GM23338 (cell line): ENCODE measurements at regions not wholly inside any gene's neighbourhood (a gene's known extent, or its start where the extent isn't known, plus 50 kb on each side); places are given as distances from the start of the nearest gene placed in this dataset.
A peak's percentile ranks its signal among the peaks of the same experiment; 100 is the strongest.

Experiments used
- ATAC-seq: fragments of 200-7000 bp; cut with Tn5 transposase; 3 replicates; pipeline ENCODE4 v1.9.1; 2020
- DNase-seq: peaks from one replicate; pipeline ENCODE4 v3.0.0-alpha.2; 2015; ENCODE audit warnings: low spot score
- H2AFZ ChIP-seq: fragments of 200-600 bp; sonication (generic); 2 replicates; pipeline ENCODE4 v1.8.0; 2016; ENCODE audit warnings: antibody characterized with exemption, mild to moderate bottlenecking, moderate library complexity
- H3F3A ChIP-seq: fragments of 200-600 bp; sonication (generic); replicated peaks from 2 replicates; pipeline ENCODE4 v1.8.0; 2017; ENCODE audit warnings: antibody characterized with exemption, mixed run types, low read depth
- H3K27ac ChIP-seq: fragments of 200-600 bp; sonication (generic); 2 replicates; pipeline ENCODE4 v1.6.1; 2016; ENCODE audit warnings: low read depth
- H3K27me3 ChIP-seq: fragments of 200-600 bp; sonication (generic); 2 replicates; pipeline ENCODE4 v1.8.0; 2016; ENCODE audit warnings: mild to moderate bottlenecking, mixed run types, moderate library complexity; ENCODE audit not compliant: insufficient read depth
- H3K36me3 ChIP-seq: fragments of 200-600 bp; sonication (generic); 2 replicates; pipeline ENCODE4 v1.8.0; 2016; ENCODE audit warnings: mild to moderate bottlenecking; ENCODE audit not compliant: insufficient read depth
- H3K4me1 ChIP-seq: fragments of 200-600 bp; sonication (generic); 2 replicates; pipeline ENCODE4 v1.8.0; 2016; ENCODE audit warnings: mild to moderate bottlenecking, moderate library complexity; ENCODE audit not compliant: insufficient read depth
- H3K4me2 ChIP-seq: fragments of 200-600 bp; sonication (generic); 2 replicates; pipeline ENCODE4 v1.7.1; 2017; ENCODE audit warnings: mixed run types
- H3K4me3 ChIP-seq: fragments of 200-600 bp; sonication (generic); 2 replicates; pipeline ENCODE4 v1.6.1; 2016; ENCODE audit warnings: mixed run types
- H3K79me2 ChIP-seq: fragments of 200-600 bp; sonication (generic); replicated peaks from 2 replicates; pipeline ENCODE4 v1.8.0; 2017; ENCODE audit warnings: mild to moderate bottlenecking; ENCODE audit not compliant: insufficient read depth
- H3K9me2 ChIP-seq: fragments of 200-600 bp; sonication (generic); 2 replicates; pipeline ENCODE4 v1.8.0; 2017; ENCODE audit not compliant: insufficient read depth
- H4K20me1 ChIP-seq: fragments of 200-600 bp; sonication (generic); replicated peaks from 2 replicates; pipeline ENCODE4 v1.8.0; 2017; ENCODE audit warnings: mild to moderate bottlenecking; ENCODE audit not compliant: insufficient read depth
- H3K27ac Mint-ChIP-seq: 2 replicates; pipeline ENCODE4 v1.8.0; 2020; ENCODE audit warnings: inconsistent platforms, mild to moderate bottlenecking, moderate library complexity, mixed read lengths
- H3K27me3 Mint-ChIP-seq: 3 replicates; pipeline ENCODE4 v1.8.0; 2022; ENCODE audit warnings: low read depth, mild to moderate bottlenecking, moderate library complexity, mixed read lengths, inconsistent platforms; ENCODE audit not compliant: insufficient read depth, poor library complexity
- H3K36me3 Mint-ChIP-seq: 3 replicates; pipeline ENCODE4 v1.8.0; 2021; ENCODE audit warnings: low read depth, mild to moderate bottlenecking, inconsistent platforms, moderate library complexity, mixed read lengths
- H3K4me1 Mint-ChIP-seq: 3 replicates; pipeline ENCODE4 v1.8.0; 2020; ENCODE audit warnings: mild to moderate bottlenecking, inconsistent platforms, mixed read lengths
- H3K4me3 Mint-ChIP-seq: 3 replicates; pipeline ENCODE4 v1.8.0; 2021; ENCODE audit warnings: moderate library complexity, mild to moderate bottlenecking, inconsistent platforms, mixed read lengths
- H3K9me3 Mint-ChIP-seq: 3 replicates; pipeline ENCODE4 v1.8.0; 2020; ENCODE audit warnings: moderate library complexity, mild to moderate bottlenecking, inconsistent platforms, mixed read lengths
- CREB1 ChIP-seq: fragments of 250-450 bp; sonication (Bioruptor Pico); IDR thresholded peaks from 2 replicates; pipeline ENCODE4 v1.5.0; 2020; ENCODE audit warnings: low read depth, mild to moderate bottlenecking, moderate library complexity
- CTCF ChIP-seq, 2 experiments: fragments of 200-600 bp in 1 of 2; sonication (generic) in 1 of 2; conservative IDR thresholded peaks; 2 replicates each; pipeline versions ENCODE4 v1.5.1 to v1.6.1; 2016 to 2017; ENCODE audit warnings: antibody characterized with exemption in 2 of 2, low read depth in 2 of 2, mild to moderate bottlenecking in 2 of 2, moderate library complexity in 1 of 2
- EZH2 ChIP-seq: fragments of 200-600 bp; sonication (generic); IDR thresholded peaks from one replicate; pipeline ENCODE4 v1.8.0; 2017; ENCODE audit warnings: antibody characterized with exemption, mild to moderate bottlenecking, low read depth; ENCODE audit not compliant: unreplicated experiment
- EZH2phosphoT487 ChIP-seq: fragments of 200-600 bp; sonication (generic); IDR thresholded peaks from one replicate; pipeline ENCODE4 v1.8.1; 2018; ENCODE audit warnings: antibody characterized with exemption; ENCODE audit not compliant: unreplicated experiment
- NANOG ChIP-seq: IDR thresholded peaks from 2 replicates; pipeline ENCODE4 v1.6.1; 2016; ENCODE audit warnings: antibody characterized with exemption, borderline replicate concordance
- ZNF114 ChIP-seq: fragments of 250-450 bp; sonication (Bioruptor Pico); IDR thresholded peaks from 2 replicates; pipeline ENCODE4 v1.5.0; 2020; ENCODE audit warnings: mild to moderate bottlenecking, moderate library complexity
- ZNF331 ChIP-seq: fragments of 250-450 bp; sonication (Bioruptor Pico); IDR thresholded peaks from 2 replicates; pipeline ENCODE4 v1.5.0; 2020; ENCODE audit warnings: low read depth, mild to moderate bottlenecking, moderate library complexity
- TF ChIP-seq, protein P1 (sequence below): fragments of 250-450 bp; sonication (Bioruptor Pico); IDR thresholded peaks from 2 replicates; pipeline ENCODE4 v1.5.0; 2020; ENCODE audit warnings: mild to moderate bottlenecking, moderate library complexity
- TF ChIP-seq, protein P2 (sequence below): IDR thresholded peaks from one replicate; pipeline ENCODE4 v1.6.1; 2018; ENCODE audit warnings: antibody characterized with exemption; ENCODE audit not compliant: unreplicated experiment

GRCh38 chr10:63008491-63008890, 124.6 kb upstream of the NRBF2 start (continued):
- TF ChIP-seq, protein P1, sequence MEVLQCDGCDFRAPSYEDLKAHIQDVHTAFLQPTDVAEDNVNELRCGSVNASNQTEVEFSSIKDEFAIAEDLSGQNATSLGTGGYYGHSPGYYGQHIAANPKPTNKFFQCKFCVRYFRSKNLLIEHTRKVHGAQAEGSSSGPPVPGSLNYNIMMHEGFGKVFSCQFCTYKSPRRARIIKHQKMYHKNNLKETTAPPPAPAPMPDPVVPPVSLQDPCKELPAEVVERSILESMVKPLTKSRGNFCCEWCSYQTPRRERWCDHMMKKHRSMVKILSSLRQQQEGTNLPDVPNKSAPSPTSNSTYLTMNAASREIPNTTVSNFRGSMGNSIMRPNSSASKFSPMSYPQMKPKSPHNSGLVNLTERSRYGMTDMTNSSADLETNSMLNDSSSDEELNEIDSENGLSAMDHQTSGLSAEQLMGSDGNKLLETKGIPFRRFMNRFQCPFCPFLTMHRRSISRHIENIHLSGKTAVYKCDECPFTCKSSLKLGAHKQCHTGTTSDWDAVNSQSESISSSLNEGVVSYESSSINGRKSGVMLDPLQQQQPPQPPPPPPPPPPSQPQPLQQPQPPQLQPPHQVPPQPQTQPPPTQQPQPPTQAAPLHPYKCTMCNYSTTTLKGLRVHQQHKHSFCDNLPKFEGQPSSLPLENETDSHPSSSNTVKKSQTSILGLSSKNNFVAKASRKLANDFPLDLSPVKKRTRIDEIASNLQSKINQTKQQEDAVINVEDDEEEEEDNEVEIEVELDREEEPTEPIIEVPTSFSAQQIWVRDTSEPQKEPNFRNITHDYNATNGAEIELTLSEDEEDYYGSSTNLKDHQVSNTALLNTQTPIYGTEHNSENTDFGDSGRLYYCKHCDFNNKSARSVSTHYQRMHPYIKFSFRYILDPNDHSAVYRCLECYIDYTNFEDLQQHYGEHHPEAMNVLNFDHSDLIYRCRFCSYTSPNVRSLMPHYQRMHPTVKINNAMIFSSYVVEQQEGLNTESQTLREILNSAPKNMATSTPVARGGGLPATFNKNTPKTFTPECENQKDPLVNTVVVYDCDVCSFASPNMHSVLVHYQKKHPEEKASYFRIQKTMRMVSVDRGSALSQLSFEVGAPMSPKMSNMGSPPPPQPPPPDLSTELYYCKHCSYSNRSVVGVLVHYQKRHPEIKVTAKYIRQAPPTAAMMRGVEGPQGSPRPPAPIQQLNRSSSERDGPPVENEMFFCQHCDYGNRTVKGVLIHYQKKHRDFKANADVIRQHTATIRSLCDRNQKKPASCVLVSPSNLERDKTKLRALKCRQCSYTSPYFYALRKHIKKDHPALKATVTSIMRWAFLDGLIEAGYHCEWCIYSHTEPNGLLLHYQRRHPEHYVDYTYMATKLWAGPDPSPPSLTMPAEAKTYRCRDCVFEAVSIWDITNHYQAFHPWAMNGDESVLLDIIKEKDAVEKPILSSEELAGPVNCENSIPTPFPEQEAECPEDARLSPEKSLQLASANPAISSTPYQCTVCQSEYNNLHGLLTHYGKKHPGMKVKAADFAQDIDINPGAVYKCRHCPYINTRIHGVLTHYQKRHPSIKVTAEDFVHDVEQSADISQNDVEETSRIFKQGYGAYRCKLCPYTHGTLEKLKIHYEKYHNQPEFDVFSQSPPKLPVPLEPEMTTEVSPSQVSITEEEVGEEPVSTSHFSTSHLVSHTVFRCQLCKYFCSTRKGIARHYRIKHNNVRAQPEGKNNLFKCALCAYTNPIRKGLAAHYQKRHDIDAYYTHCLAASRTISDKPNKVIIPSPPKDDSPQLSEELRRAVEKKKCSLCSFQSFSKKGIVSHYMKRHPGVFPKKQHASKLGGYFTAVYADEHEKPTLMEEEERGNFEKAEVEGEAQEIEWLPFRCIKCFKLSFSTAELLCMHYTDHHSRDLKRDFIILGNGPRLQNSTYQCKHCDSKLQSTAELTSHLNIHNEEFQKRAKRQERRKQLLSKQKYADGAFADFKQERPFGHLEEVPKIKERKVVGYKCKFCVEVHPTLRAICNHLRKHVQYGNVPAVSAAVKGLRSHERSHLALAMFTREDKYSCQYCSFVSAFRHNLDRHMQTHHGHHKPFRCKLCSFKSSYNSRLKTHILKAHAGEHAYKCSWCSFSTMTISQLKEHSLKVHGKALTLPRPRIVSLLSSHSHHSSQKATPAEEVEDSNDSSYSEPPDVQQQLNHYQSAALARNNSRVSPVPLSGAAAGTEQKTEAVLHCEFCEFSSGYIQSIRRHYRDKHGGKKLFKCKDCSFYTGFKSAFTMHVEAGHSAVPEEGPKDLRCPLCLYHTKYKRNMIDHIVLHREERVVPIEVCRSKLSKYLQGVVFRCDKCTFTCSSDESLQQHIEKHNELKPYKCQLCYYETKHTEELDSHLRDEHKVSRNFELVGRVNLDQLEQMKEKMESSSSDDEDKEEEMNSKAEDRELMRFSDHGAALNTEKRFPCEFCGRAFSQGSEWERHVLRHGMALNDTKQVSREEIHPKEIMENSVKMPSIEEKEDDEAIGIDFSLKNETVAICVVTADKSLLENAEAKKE: no peak
- TF ChIP-seq ZNF331 (CRISPR knock-in tag): no peak

GRCh38 chr10:63007112-63007511, 126.0 kb upstream of the NRBF2 start:
- Mint-ChIP-seq H3K27me3 (no peaks in the 10 kb centered on the region), H3K4me3 (no peak overlapping the region), H3K36me3 (no peaks in the 10 kb centered on the region), H3K9me3 (no peaks in the 10 kb centered on the region), H3K4me1 (no peaks in the 10 kb centered on the region; the same call in 2 of the 3 replicates), H3K27ac (no peak overlapping the region)
- Histone ChIP-seq H3K9me2 (no peaks in the 10 kb centered on the region), H3F3A (no peaks in the 10 kb centered on the region), H3K4me1 (no peaks in the 10 kb centered on the region), H4K20me1 (no peaks in the 10 kb centered on the region), H3K4me3 (no peak overlapping the region), H2AFZ (peak overlapping the region; percentile 61; the same call in 1 of the 2 replicates), H3K27me3 (no peaks in the 10 kb centered on the region), H3K36me3 (no peaks in the 10 kb centered on the region), H3K4me2 (no peak overlapping the region), H3K27ac (no peak overlapping the region), H3K79me2 (no peaks in the 10 kb centered on the region)
- ATAC-seq (no peak), DNase-seq (no peak)
- no peak for TF ChIP-seq CTCF (conservative IDR thresholded peaks at IDR 0.05; ENCODE audit: low read depth in 2 of 2)
- TF ChIP-seq, protein P2, sequence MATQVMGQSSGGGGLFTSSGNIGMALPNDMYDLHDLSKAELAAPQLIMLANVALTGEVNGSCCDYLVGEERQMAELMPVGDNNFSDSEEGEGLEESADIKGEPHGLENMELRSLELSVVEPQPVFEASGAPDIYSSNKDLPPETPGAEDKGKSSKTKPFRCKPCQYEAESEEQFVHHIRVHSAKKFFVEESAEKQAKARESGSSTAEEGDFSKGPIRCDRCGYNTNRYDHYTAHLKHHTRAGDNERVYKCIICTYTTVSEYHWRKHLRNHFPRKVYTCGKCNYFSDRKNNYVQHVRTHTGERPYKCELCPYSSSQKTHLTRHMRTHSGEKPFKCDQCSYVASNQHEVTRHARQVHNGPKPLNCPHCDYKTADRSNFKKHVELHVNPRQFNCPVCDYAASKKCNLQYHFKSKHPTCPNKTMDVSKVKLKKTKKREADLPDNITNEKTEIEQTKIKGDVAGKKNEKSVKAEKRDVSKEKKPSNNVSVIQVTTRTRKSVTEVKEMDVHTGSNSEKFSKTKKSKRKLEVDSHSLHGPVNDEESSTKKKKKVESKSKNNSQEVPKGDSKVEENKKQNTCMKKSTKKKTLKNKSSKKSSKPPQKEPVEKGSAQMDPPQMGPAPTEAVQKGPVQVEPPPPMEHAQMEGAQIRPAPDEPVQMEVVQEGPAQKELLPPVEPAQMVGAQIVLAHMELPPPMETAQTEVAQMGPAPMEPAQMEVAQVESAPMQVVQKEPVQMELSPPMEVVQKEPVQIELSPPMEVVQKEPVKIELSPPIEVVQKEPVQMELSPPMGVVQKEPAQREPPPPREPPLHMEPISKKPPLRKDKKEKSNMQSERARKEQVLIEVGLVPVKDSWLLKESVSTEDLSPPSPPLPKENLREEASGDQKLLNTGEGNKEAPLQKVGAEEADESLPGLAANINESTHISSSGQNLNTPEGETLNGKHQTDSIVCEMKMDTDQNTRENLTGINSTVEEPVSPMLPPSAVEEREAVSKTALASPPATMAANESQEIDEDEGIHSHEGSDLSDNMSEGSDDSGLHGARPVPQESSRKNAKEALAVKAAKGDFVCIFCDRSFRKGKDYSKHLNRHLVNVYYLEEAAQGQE: no peak
- TF ChIP-seq EZH2phosphoT487: no peak
- TF ChIP-seq CREB1 (CRISPR knock-in tag): no peak
- TF ChIP-seq NANOG: no peak
- TF ChIP-seq ZNF331 (CRISPR knock-in tag): no peak
- TF ChIP-seq EZH2: no peak
- TF ChIP-seq ZNF114: no peak
